Thyroid gland (tissue), 4 donors: ENCODE measurements at regions not wholly inside any gene's neighbourhood (a gene's known extent, or its start where the extent isn't known, plus 50 kb on each side); places are given as distances from the start of the nearest gene placed in this dataset.

Source experiments
- DNase-seq, 2 donors: peaks; one replicate each; pipeline ENCODE4 v3.0.0-alpha.2; 2019
- H3K27ac ChIP-seq, 3 donors: fragments of 200-600 bp; sonication (generic); 1 replicate in 2 of 3; 2 replicates in 1 of 3; pipeline ENCODE4 v1.5.1; 2016 to 2019; ENCODE audit warnings: mild to moderate bottlenecking in 1 of 3, moderate library complexity in 1 of 3
- H3K27me3 ChIP-seq: fragments of 200-600 bp; sonication (generic); one replicate; pipeline ENCODE4 v1.5.1; 2019
- H3K36me3 ChIP-seq, 2 donors: fragments of 200-600 bp; sonication (generic); one replicate each; pipeline ENCODE4 v1.5.1; 2016 to 2019
- H3K4me1 ChIP-seq, 2 donors: fragments of 200-600 bp; sonication (generic); one replicate each; pipeline ENCODE4 v1.5.1; 2017 to 2019
- H3K4me3 ChIP-seq, 3 donors: fragments of 200-600 bp; sonication (generic); replicated peaks in 1 of 3; 1 replicate in 2 of 3; 2 replicates in 1 of 3; pipeline ENCODE4 v1.5.1; 2016; ENCODE audit warnings: mild to moderate bottlenecking in 1 of 3
- H3K9me3 ChIP-seq: fragments of 200-600 bp; sonication (generic); one replicate; pipeline ENCODE4 v1.5.1; 2017
- CTCF ChIP-seq, 6 experiments: fragments of 200-600 bp in 3 of 6; fragments of 450-650 bp in 3 of 6; sonication (generic) in 3 of 6; IDR thresholded peaks; one replicate each; pipeline ENCODE4 v1.5.1; 2016 to 2019; ENCODE audit warnings: antibody characterized with exemption in 6 of 6, mild to moderate bottlenecking in 2 of 6, inconsistent platforms in 1 of 6, moderate library complexity in 1 of 6
- POLR2A ChIP-seq, 2 donors: fragments of 450-650 bp; IDR thresholded peaks; one replicate each; pipeline ENCODE4 v1.6.1; 2017; ENCODE audit warnings: antibody characterized with exemption in 2 of 2, mild to moderate bottlenecking in 2 of 2, moderate library complexity in 1 of 2
- WGBS, 2 donors: methylation state at CpG; one replicate each; pipeline ENCODE4 v1.1.5; 2017; 5-methylcytosine and 5-hydroxymethylcytosine counted together
- intact Hi-C: fragments of 100-400 bp; cut with DNase I; formaldehyde crosslinking; loops from one replicate; pipeline ENCODE4 v1.15.1; 2023

GRCh38 chr16:6918646-6919045, 414.0 kb upstream of the RBFOX1 start:
- Histone ChIP-seq H3K27me3 (no peaks in the 10 kb centered on the region), H3K27ac (no peak overlapping the region), H3K4me3 (no peak overlapping the region), H3K9me3 (no peaks in the 10 kb centered on the region), H3K36me3 (no peaks in the 10 kb centered on the region), H3K4me1 (no peaks in the 10 kb centered on the region)
- no peak for DNase-seq
- TF ChIP-seq CTCF (IDR thresholded peaks at IDR 0.05) (no peak), POLR2A (IDR thresholded peaks at IDR 0.05) (no peak)
- 87 to 92% methylated on average over 7 of the region's 7 CpGs for WGBS, 2 donors
- intact Hi-C loops = no loop called here

GRCh38 chr16:6916946-6917345, 415.7 kb upstream of the RBFOX1 start:
- 90 to 94% methylated on average over 2 of the region's 2 CpGs for WGBS, 2 donors
- H3K27ac ChIP-seq = no peak overlapping the region
- no peaks in the 10 kb centered on the region for H3K36me3 ChIP-seq
- intact Hi-C loops = no loop called here
- no peak for DNase-seq
- H3K4me1 ChIP-seq = no peaks in the 10 kb centered on the region
- H3K9me3 ChIP-seq = no peaks in the 10 kb centered on the region
- no peaks in the 10 kb centered on the region for H3K27me3 ChIP-seq
- TF ChIP-seq CTCF (IDR thresholded peaks at IDR 0.05) (no peak), POLR2A (IDR thresholded peaks at IDR 0.05) (no peak)
- no peak overlapping the region for H3K4me3 ChIP-seq

- no peak for TF ChIP-seq POLR2A (IDR thresholded peaks at IDR 0.05)
- TF ChIP-seq CTCF (IDR thresholded peaks at IDR 0.05) = no peak
- DNase-seq = no peak
- 58 to 89% methylated on average over 5 of the region's 5 CpGs for WGBS, 2 donors
Measured at GRCh38 chr16:6913566-6913965, 419.1 kb upstream of the RBFOX1 start.

GRCh38 chr16:6910301-6910700, 422.3 kb upstream of the RBFOX1 start:
- no peak for TF ChIP-seq POLR2A (IDR thresholded peaks at IDR 0.05)
- TF ChIP-seq CTCF (IDR thresholded peaks at IDR 0.05) = no peak
- Histone ChIP-seq H3K4me3 (no peak overlapping the region), H3K27me3 (no peaks in the 10 kb centered on the region), H3K36me3 (no peaks in the 10 kb centered on the region), H3K27ac (no peak overlapping the region), H3K9me3 (no peaks in the 10 kb centered on the region), H3K4me1 (peaks cover 3 to 6% of the 10 kb centered on the region in 2 donors)
- WGBS, 2 donors = 37 to 51% methylated on average over 4 to 5 of the region's 5 CpGs
- DNase-seq = peak; percentile 27 to 37
- intact Hi-C loops = no loop called here

More at GRCh38 chr16:6913566-6913965, 419.1 kb upstream of the RBFOX1 start:
- no peak overlapping the region for H3K4me3 ChIP-seq
- no peaks in the 10 kb centered on the region for H3K9me3 ChIP-seq
- intact Hi-C loops = no loop called here
- no peaks in the 10 kb centered on the region for H3K27me3 ChIP-seq
- no peaks in the 10 kb centered on the region for H3K4me1 ChIP-seq
- H3K27ac ChIP-seq = no peak overlapping the region
- H3K36me3 ChIP-seq = no peaks in the 10 kb centered on the region

GRCh38 chr16:6905601-6906000, 427.0 kb upstream of the RBFOX1 start:
- no peaks in the 10 kb centered on the region for H3K27me3 ChIP-seq
- H3K9me3 ChIP-seq = no peaks in the 10 kb centered on the region
- no peaks in the 10 kb centered on the region for H3K36me3 ChIP-seq
- H3K27ac ChIP-seq = no peak overlapping the region
- H3K4me3 ChIP-seq = no peak overlapping the region
- DNase-seq = no peak
- H3K4me1 ChIP-seq = peaks cover 12 to 14% of the 10 kb centered on the region in 2 donors
- intact Hi-C loops = no loop called here
- TF ChIP-seq POLR2A (IDR thresholded peaks at IDR 0.05) (no peak), CTCF (IDR thresholded peaks at IDR 0.05) (no peak)
- WGBS, 2 donors = 81 to 82% methylated on average over 3 of the region's 3 CpGs
